HG03457 (cell line): ENCODE measurements at regions not wholly inside any gene's neighbourhood (a gene's known extent, or its start where the extent isn't known, plus 50 kb on each side); places are given as distances from the start of the nearest gene placed in this dataset.

Source experiments
- ATAC-seq: cut with Tn5 transposase; IDR thresholded peaks from one replicate; pipeline ENCODE4 v1.9.1; 2021; ENCODE audit warnings: moderate number of reproducible peaks; ENCODE audit not compliant: unreplicated experiment

DNA sequence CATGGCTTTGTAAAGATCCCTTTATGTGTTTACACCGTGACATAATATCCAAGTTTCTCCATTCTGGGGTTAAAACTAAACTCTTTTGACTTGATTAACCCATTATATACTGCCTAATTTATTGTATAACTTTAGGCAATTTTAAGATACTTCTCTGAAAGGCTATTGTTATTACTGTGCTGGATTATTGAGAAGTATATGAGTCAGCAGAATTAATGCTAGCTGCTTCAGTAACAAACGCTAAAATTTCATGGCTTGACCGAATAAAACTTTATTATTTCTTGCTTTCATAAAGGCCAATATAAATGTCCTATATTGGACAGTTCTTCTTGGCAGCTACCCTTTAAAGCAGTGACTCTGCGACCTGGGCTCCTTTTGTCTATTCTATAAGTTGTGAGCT, 853.9 kb downstream of the SORCS3 start:
- ATAC-seq = no peak

DNA sequence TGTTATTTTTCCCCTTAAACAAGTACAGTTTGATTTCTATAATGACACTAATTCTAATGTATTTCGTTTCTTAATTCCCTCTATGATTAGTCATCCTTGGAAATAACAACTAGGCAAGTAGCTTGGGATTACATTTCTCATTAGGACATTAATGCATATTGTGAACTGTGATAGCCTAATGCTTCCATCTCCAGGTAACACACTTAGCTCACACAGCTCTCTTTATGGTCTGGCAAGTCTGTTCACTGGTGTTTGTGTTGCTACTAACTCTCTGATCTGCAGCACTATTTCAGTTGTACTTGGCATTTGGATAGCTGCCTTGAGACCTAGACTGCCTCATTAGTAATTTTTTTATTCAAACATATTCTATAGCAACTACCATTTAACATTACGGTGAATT, 853.2 kb downstream of the SORCS3 start:
- no peak for ATAC-seq

DNA sequence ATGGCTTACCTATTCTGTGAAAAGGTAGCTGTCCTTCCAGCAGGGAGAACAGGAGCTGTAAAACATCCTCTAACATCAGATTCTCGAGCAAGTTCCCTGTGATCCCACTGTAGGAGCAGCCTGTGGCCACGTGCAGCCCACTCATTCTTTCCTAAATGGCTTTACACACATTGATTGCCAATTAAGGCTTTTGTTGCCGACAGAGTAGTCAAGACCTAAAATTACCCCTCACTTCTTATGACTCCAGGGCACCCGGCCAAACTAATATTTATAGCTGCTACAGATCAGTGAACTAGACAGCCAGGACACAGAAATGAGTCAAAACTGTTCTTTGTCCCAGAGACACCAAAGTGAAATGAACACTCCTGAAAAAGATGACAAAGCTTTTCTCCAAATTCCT, 832.1 kb downstream of the SORCS3 start:
- no peak for ATAC-seq

DNA sequence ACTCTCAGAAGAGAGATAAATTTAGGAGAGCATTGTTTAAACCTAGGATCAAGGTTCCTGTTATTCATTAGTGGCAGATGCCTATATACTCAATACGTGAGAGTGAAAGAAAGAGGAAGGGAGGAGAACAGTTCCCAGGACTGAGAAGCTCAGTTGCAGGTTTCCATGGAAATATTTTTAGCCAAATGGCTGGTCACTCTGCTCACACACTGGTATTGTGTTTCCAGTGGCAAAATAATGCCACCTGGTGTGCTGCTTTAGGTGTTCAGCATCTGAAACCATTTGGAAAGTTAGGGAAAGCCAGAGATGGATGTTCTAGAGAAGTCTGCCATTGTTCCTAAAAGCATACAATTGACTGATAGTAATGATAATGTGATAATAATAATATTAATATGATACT, 827.7 kb downstream of the SORCS3 start:
- no peak for ATAC-seq

DNA sequence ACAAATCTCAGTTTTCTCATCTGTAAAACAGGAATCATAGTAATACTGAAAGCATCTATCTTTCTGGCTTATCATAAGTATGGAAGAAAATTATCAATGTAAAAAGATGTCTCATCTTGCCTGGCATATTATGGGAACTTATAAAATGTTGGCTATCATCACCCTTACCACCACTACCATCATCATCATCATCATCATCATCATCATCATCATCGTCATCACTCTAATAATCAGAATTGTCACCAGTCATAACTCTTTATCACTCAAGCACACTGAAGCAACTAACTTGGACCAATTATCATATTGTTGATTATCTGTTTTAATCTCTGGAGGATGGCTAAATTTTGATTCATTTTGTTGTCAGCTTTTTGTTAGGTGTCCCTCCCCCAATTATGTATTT, 825.4 kb downstream of the SORCS3 start:
- ATAC-seq = no peak

DNA sequence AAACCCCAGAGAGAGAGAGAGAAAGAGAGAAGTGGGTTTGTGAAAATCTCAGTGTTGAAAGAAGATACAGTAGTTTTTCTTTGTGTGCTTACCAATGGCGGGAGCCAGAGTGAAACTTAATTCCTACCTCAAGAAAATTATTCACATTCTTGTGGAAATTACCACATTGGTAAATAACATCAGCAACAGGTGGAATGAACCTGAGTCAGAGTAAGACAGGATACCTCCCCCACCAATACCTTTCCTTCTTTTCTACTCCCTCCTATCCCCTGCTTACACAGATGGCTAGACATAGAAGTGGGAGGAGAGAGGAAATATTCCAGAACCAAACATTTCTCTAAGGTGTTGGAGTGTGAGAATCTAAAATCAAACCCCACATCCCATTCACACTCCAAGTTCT, 793.9 kb downstream of the SORCS3 start:
- ATAC-seq = no peak

DNA sequence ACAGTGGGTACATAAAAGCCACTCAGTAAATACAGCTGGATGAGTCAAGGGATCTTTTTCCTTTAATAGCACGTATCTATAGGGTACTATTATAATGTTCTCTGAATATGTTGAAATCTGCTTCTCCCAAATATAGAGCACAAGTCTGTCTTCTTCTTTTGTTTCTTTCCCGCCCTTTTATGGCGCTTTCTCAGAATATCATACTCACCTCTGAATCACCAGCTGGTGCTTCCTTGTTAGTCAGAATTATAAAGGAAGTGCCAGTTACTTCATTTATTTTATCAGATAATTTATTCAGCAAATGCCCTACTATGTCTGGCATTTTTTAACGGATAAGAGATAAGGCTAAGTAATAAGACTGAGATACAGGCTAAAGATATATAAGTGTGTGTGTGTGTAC, 772.9 kb downstream of the SORCS3 start:
- ATAC-seq = no peak

DNA sequence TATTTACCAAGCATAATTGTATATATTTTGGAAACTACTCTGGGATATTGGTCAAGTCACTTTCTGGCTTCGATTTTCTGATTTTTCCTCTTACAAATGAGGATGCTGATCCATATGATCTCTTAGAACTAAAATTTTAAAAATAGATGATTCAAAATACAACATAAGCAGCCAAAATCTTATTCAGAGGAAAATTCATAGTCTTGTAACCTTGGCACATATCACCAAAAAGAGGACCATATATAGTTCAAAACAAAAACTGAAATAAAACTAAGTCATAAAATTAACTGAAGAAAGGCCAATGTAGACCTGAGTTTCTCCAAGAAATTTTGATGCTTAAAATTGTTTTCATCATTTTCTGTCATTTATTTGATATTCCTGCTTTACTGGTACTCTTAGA, 768.3 kb downstream of the SORCS3 start:
- ATAC-seq = no peak

DNA sequence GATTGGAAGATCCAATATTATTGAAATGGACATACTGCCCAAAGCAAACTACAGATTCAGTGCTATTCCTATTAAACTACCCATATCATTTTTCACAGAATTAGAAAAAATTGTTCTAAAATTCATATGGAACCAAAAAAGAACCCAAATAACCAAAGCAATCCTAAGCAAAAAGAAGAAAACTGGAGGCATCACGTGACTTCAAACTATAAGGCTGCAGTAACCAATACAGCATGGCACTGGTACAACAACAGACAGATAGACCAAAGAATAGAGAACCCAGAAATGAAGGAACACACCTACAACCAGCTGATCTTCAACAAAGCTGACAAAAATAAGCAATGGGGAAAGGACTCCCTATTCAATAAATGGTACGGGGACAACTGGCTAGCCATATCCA, 765.4 kb downstream of the SORCS3 start:
- no peak for ATAC-seq

DNA sequence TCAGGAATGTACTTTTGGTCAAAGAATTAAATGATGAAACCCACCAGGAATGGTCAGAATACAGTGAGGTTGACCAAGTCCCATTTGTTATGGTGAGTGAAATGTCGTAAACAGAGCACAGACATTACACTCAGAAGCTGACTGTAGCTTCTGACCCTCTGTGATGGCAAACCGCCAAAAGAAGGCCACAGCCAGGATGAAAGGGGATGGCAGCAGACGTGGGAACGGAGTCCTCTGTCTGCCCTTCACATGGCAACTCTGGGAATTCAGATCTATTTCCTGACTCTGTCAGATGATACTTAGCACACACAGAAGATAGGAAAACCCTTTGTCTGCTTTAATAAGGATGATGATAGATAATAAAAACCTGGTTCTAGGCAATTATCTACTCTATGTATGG, 757.1 kb downstream of the SORCS3 start:
- no peak for ATAC-seq

DNA sequence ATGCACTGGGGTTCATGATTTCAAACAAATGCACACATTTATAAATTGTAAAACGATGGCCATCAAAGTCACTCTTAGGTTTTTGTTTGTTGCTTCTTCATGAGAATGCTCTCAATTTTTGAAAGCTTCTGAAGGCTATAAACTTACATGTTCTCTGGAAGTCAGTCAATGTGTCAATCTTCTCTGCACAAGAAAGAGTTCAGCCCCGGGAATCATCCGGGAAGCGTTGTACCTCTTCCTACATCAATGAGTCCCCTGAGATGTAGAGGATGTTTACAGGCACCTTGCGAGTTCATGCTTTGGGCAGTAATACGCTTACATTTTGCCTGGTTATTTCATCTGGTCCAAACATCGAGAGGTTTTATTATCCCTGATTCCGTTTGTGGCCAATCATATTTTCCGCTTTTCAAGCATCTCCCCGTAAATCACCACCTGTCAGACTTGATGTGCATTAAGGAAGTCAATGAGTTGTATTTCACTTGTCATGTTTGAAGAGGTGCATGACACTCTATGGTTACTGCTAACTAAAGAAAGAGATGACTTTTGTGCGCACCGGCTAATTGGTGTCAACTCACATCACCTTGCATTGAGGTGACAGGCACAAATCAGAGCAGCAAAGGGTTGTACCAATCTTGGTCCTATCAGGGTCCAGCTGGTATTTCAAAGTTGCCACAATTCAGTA, 750.7 kb downstream of the SORCS3 start:
- ATAC-seq = no peak

DNA sequence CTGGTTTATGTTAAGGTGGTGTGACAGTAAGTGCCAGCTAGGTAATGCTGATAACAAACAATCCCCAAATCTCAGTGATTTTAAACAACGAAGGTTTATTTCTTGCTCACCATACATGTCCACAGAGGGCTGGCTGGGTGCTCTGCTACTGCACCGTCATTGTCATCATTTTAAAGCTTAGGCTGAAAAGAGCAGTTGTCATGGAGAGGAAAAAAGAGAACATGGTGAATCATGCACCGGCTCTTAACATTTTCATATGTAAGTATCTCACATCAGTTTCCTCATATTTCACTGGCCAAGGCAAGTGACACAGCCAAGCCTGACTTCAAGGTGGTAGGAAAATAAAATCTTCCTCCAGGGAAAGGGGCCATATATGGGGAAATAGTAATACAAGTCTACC, 746.9 kb downstream of the SORCS3 start:
- ATAC-seq = no peak

DNA sequence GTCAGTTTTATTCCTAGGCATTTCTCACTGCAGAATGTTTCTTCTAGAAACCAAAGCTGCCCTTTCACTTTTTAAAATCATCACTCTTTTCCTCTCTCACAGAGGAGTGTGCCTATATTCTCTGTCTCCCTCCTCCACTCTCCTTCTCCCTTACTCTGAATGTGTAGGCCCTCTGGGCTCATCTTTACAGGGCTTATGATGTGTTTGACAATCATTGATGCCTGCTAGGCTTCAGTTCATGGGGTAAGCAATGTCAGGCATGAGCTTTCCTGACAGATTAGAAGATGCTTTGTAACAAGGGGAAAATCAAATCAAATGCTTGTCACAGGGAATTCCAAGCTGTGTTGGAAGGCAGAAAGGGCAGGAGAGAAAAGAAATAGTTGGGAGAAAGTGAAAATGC, 742.9 kb downstream of the SORCS3 start:
- ATAC-seq = no peak

DNA sequence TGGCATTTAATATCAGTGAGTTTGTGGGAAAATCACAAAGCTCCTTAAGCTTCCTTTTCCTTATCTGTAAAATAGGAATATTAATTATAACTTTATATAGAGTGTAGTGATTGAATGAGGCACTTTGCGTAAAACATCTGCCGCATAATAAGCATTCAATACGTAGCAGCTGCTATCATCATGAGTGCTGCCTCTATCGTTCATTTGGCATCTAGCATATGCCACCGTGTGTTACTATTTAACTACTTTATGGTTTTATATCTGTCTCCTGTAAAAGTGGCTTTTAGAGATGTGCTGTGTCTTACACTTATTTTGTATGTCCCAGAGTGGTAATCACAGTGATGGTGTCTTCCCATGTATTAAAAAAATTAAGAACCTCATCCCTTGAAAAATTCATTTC, 729.6 kb downstream of the SORCS3 start:
- ATAC-seq = no peak

DNA sequence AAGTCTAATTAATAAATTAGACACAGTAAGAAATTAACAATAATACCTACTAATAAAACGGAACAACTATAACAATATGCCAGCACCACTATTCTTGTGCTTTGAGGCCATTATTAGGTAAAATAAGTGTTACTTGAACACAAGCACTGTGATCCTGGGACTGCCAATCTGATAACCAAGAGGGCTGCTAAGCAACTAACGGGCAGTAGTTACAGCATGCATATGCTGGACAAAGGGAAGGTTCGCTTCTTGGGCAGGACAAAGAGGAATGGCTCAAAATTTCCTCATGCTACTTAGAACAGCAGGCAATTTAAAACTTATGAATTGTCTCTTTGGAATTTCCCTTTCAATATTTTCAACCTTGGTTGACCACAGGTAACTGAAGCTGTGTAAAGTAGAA, 718.6 kb downstream of the SORCS3 start:
- ATAC-seq = no peak

DNA sequence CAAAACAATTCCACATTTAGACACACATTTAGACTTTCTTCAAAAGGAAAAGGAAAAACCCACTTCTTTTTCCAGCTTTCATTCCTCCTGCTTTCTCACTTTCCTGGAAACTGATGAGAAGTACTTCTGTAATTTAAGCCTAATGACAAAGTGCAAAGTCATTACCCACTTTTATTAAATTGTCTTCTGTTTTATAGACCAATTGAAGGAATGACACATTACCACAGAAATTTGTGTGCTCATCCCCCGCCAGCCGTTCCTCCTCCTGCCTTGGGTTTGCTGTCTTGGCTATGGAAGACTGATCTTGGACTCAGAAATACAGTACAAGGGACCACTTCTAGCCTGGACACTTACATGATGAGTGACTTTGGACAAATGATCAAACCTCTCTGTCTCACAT, 717.8 kb downstream of the SORCS3 start:
- ATAC-seq = no peak

DNA sequence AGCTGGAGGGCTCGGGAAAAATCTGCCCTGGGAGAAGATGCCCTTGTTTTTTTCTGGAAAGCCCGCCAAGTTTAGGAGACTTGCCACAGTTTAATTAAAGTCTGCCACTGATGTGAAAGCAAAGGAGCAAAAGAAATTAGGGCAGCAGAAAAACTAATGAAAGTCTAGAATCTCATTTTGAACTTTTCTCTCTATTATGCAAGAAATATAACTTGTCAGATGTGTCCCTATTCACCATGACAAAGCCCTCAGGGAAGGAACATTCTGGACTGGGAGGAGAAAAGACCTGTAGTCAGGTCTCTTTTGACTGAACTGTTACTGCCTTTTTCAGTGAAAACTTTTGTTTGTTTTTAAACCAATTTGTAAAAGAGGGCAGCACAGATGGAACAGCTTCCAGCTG, 715.5 kb downstream of the SORCS3 start:
- no peak for ATAC-seq

DNA sequence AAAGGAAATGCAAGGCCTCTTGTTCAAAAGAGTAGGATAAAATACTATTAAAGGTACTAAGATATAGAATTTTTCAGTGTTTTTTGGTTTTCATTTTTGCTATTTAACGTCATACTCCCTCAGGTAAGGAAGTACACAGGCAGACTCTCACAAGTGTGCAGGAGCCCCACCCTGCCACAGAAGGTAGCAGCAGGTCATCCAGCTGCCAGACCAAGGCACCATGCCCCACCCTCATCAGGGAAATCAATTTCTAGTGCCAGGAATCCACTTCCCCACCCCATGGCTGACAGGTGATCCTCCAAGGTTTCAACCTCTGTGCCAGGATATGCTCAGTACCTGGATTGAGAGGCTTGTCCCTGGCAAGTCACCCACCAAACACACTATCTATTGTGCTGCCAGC, 712.9 kb downstream of the SORCS3 start:
- no peak for ATAC-seq

DNA sequence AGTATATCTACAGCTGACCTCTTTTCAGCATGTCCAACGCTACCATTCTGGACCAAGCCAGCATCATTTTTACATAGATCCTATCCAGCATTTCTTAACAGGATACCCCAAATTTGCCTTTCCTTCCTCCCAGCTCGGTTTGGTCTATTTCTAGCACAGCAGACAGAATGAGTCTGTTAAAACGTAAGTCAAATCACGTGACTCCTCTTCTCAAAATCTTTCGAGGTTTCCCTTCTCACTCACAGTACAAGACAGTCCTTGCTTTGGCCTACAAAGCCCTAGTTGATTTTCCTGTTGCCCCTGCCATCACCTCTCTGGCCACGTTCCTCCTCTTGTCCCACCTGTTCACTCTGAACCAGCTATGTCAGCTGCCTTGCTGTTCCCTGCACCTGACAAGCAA, 711.7 kb downstream of the SORCS3 start:
- ATAC-seq = no peak

DNA sequence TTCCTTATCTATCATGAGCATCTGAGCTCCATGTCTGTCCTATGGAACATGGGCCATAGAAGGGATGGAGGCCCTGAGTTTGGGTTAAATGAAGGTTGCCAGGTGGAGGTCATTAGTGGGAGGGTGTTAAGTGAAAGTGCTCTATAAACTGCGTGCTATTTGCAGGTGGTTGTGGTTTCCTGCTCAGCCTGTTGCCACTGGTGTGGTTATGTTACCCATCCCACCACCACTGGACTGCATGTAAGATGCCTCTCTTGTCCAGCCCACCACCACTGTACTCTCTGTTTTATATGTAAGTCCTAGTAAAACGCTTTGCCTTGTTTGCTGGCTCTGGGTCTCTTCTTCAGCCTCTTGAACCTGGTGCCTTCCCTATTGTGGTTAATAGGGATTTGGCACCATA, 711.2 kb downstream of the SORCS3 start:
- ATAC-seq = no peak

DNA sequence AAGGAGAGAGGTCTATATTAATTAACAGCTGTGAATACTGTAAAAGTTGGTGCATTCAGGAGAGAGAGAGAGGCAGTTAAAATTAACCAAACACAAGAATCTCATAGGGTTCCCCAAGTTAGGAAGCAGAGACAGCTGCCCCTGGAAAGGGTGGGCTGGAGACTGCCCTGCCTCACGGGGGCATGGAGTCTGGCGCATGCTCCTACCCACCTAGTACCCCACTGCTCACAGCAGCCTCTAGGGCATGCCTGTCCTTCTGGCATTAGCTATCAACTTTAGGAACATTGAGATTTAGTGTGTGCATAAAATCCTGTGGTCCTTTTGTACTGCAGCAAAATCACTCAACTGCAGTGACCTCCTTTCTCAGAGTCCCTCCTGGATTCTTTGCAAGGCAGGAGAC, 710.1 kb downstream of the SORCS3 start:
- ATAC-seq = no peak

DNA sequence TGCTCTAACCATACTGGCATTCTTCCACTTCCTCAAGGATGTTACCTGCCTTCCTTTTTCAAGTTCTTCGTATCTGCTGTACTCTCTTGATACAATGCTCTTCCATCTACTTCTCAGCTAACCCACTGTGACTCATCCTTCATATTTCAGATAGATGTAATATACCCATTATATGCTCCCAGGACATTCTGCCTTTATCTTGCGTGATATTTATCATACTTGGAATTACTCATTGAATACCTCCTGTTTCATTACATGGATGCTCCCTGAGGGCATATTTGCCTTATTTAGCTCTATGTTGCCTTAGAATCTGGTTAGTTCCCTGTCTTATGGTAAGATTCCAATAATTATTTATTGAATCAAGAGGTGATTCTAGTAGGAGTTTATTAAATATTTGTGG, 706.4 kb downstream of the SORCS3 start:
- ATAC-seq = no peak

DNA sequence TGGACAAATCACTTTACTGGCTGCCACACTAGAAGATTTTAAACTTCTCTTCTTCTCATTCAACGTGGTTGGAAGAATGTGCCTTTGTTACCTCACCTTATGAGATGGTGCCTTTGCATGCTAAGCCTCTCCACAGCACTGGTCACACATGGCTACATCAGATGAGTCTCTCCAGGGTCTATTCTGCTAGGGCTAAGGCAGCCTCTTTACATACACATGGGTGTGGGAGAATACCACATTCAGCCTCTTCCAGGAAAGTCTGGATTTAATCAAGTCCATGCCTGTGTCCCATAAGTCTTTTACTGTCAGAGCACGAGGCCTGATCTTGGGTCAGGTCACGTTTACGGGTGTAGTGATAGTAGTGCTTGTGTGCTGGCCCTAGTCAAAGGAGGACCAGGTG, 701.5 kb downstream of the SORCS3 start:
- ATAC-seq = no peak

DNA sequence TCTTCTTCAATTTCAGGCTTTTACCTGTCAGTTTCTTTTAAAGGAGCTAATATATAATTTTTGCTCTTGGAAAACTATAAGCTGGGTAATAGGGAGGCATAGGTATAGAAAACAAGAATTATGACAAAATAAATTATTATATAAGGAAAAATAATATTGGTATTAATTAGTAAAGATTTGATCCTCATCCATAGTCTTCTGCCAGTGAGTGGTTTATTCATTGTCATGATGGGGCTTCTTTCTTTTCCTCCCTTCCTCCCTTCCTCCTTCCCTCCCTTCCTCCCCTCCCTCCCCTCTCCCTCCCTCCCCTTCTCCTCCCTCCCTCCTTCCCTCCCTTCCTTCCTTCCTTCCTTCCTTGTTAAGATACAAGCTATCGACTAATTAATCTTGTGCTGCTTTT, 698.6 kb downstream of the SORCS3 start:
- no peak for ATAC-seq
